Osteoblast (primary cell): ENCODE measurements at regions not wholly inside any gene's neighbourhood (a gene's known extent, or its start where the extent isn't known, plus 50 kb on each side); places are given as distances from the start of the nearest gene placed in this dataset.

Source experiments
- DNase-seq: peaks from one replicate; pipeline ENCODE4 v3.0.0; 2011; ENCODE audit warnings: low spot score, mixed read lengths; ENCODE audit not compliant: insufficient read length; ENCODE audit errors: missing footprints
- H2AFZ ChIP-seq: 2 replicates; pipeline ENCODE4 v1.6.0; 2011; ENCODE audit warnings: mild to moderate bottlenecking, low read length
- H3K27ac ChIP-seq: 2 replicates; pipeline ENCODE4 v1.5.1; 2011; ENCODE audit warnings: mild to moderate bottlenecking, low read depth, low read length, moderate library complexity
- H3K27me3 ChIP-seq: 2 replicates; pipeline ENCODE4 v1.6.0; 2012; ENCODE audit warnings: mild to moderate bottlenecking, control low read depth, inconsistent platforms, low read length, moderate library complexity; ENCODE audit not compliant: insufficient read depth
- H3K36me3 ChIP-seq: 2 replicates; pipeline ENCODE4 v1.5.1; 2011; ENCODE audit warnings: mild to moderate bottlenecking, low read length, control low read depth, moderate library complexity; ENCODE audit not compliant: insufficient read depth
- H3K4me1 ChIP-seq: 2 replicates; pipeline ENCODE4 v1.5.1; 2011; ENCODE audit warnings: mild to moderate bottlenecking, low read length, control low read depth, moderate library complexity; ENCODE audit not compliant: insufficient read depth
- H3K4me2 ChIP-seq: 2 replicates; pipeline ENCODE4 v1.6.0; 2011; ENCODE audit warnings: mild to moderate bottlenecking, low read length; ENCODE audit not compliant: insufficient read depth
- H3K4me3 ChIP-seq: fragments of 200-600 bp; sonication (generic); 3 replicates; pipeline ENCODE4 v1.5.1; 2012; ENCODE audit warnings: mild to moderate bottlenecking, low read length, inconsistent platforms; ENCODE audit not compliant: insufficient read depth
- H3K79me2 ChIP-seq: 2 replicates; pipeline ENCODE4 v1.6.0; 2012; ENCODE audit warnings: mild to moderate bottlenecking, low read length, control low read depth, inconsistent platforms; ENCODE audit not compliant: insufficient read depth
- H3K9me3 ChIP-seq: 2 replicates; pipeline ENCODE4 v1.5.1; 2011; ENCODE audit warnings: low read depth, low read length, control low read depth
- H4K20me1 ChIP-seq: 2 replicates; pipeline ENCODE4 v1.6.0; 2012; ENCODE audit warnings: mild to moderate bottlenecking, low read length, control low read depth; ENCODE audit not compliant: insufficient read depth
- CTCF ChIP-seq: IDR thresholded peaks from 2 replicates; pipeline ENCODE4 v1.5.1; 2011; ENCODE audit warnings: mild to moderate bottlenecking, low read depth, low read length, moderate library complexity; ENCODE audit errors: extremely low read depth

- H3K9me3 ChIP-seq, result no peaks in the 10 kb centered on the region
- no peak overlapping the region for H3K4me2 ChIP-seq
- peaks cover 1% of the 10 kb centered on the region for H3K27me3 ChIP-seq
- no peak for DNase-seq
- no peak overlapping the region for H3K27ac ChIP-seq
- H3K36me3 ChIP-seq, result no peaks in the 10 kb centered on the region
- H3K4me3 ChIP-seq, result no peak overlapping the region
- no peak for TF ChIP-seq CTCF
- H3K4me1 ChIP-seq, result no peaks in the 10 kb centered on the region
- no peaks in the 10 kb centered on the region for H3K79me2 ChIP-seq
- H2AFZ ChIP-seq, result no peak overlapping the region
- H4K20me1 ChIP-seq, result no peaks in the 10 kb centered on the region
Observed at GRCh38 chr22:26835023-26835422, 177.6 kb downstream of the MIAT start.

GRCh38 chr22:26835929-26836528 lies 178.6 kb downstream of the MIAT start:
- DNase-seq, result peak; percentile 80

GRCh38 chr22:26837784-26838470 lies 180.5 kb downstream of the MIAT start:
- DNase-seq, result no peak
- Histone ChIP-seq H3K4me1 (no peaks in the 10 kb centered on the region), H4K20me1 (no peaks in the 10 kb centered on the region), H3K4me3 (no peak overlapping the region), H3K79me2 (no peaks in the 10 kb centered on the region), H3K27me3 (peaks cover 4% of the 10 kb centered on the region), H3K36me3 (no peaks in the 10 kb centered on the region), H3K4me2 (no peak overlapping the region), H3K27ac (no peak overlapping the region), H2AFZ (no peak overlapping the region), H3K9me3 (no peaks in the 10 kb centered on the region)
- TF ChIP-seq CTCF, result no peak

More at GRCh38 chr22:26835929-26836528, 178.6 kb downstream of the MIAT start:
- peak; percentile 68 for TF ChIP-seq CTCF
- no peaks in the 10 kb centered on the region for H3K79me2 ChIP-seq
- H3K27me3 ChIP-seq, result peaks cover 4% of the 10 kb centered on the region
- no peak overlapping the region for H3K4me2 ChIP-seq
- H3K4me1 ChIP-seq, result no peaks in the 10 kb centered on the region
- no peak overlapping the region for H2AFZ ChIP-seq
- H3K4me3 ChIP-seq, result no peak overlapping the region
- no peaks in the 10 kb centered on the region for H3K36me3 ChIP-seq
- no peaks in the 10 kb centered on the region for H3K9me3 ChIP-seq
- no peaks in the 10 kb centered on the region for H4K20me1 ChIP-seq
- H3K27ac ChIP-seq, result no peak overlapping the region

GRCh38 chr22:26838471-26838825 lies 181.1 kb downstream of the MIAT start:
- no peak overlapping the region for H2AFZ ChIP-seq
- H3K36me3 ChIP-seq, result no peaks in the 10 kb centered on the region
- no peaks in the 10 kb centered on the region for H3K4me1 ChIP-seq
- no peak for TF ChIP-seq CTCF
- H3K4me3 ChIP-seq, result no peak overlapping the region
- no peak overlapping the region for H3K27ac ChIP-seq
- no peaks in the 10 kb centered on the region for H4K20me1 ChIP-seq
- H3K27me3 ChIP-seq, result peaks cover 4% of the 10 kb centered on the region
- DNase-seq, result no peak
- no peaks in the 10 kb centered on the region for H3K79me2 ChIP-seq
- no peak overlapping the region for H3K4me2 ChIP-seq
- no peaks in the 10 kb centered on the region for H3K9me3 ChIP-seq
